Right atrium auricular region (tissue), 2 donors: ENCODE measurements at regions not wholly inside any gene's neighbourhood (a gene's known extent, or its start where the extent isn't known, plus 50 kb on each side); places are given as distances from the start of the nearest gene placed in this dataset.
A peak's percentile ranks its signal among the peaks of the same experiment; 100 is the strongest.

Source experiments
- DNase-seq: peaks from one replicate; pipeline ENCODE4 v3.0.0-alpha.2; 2019; ENCODE audit warnings: low spot score
- H3K27ac ChIP-seq, 2 donors: fragments of 200-600 bp; sonication (generic); 1 replicate in 1 of 2; 2 replicates in 1 of 2; pipeline ENCODE4 v1.5.1; 2016 to 2019
- H3K27me3 ChIP-seq, 2 donors: fragments of 200-600 bp; sonication (generic); one replicate each; pipeline versions ENCODE4 v1.5.1 to v1.6.0; 2017 to 2019
- H3K36me3 ChIP-seq: fragments of 200-600 bp; sonication (generic); one replicate; pipeline ENCODE4 v1.5.1; 2016
- H3K4me1 ChIP-seq, 2 donors: fragments of 200-600 bp; sonication (generic); one replicate each; pipeline versions ENCODE4 v1.5.1 to v1.6.0; 2017 to 2019
- H3K4me3 ChIP-seq, 2 donors: fragments of 200-600 bp; sonication (generic); 1 replicate in 1 of 2; 2 replicates in 1 of 2; pipeline ENCODE4 v1.5.1; 2017 to 2019; ENCODE audit warnings: mild to moderate bottlenecking in 1 of 2, moderate library complexity in 1 of 2
- H3K9me3 ChIP-seq, 2 donors: fragments of 200-600 bp; sonication (generic); one replicate each; pipeline ENCODE4 v1.5.1; 2019
- TF ChIP-seq, protein P1 (sequence below), 2 donors: fragments of 200-600 bp; sonication (generic); IDR thresholded peaks; one replicate each; pipeline ENCODE4 v1.5.1; 2019; ENCODE audit warnings: antibody characterized with exemption in 2 of 2

GRCh38 chr4:31045151-31045550 lies 325.0 kb downstream of the PCDH7 start:
- DNase-seq, result no peak
- H3K4me1 ChIP-seq, result no peaks in the 10 kb centered on the region
- TF ChIP-seq, protein P1, sequence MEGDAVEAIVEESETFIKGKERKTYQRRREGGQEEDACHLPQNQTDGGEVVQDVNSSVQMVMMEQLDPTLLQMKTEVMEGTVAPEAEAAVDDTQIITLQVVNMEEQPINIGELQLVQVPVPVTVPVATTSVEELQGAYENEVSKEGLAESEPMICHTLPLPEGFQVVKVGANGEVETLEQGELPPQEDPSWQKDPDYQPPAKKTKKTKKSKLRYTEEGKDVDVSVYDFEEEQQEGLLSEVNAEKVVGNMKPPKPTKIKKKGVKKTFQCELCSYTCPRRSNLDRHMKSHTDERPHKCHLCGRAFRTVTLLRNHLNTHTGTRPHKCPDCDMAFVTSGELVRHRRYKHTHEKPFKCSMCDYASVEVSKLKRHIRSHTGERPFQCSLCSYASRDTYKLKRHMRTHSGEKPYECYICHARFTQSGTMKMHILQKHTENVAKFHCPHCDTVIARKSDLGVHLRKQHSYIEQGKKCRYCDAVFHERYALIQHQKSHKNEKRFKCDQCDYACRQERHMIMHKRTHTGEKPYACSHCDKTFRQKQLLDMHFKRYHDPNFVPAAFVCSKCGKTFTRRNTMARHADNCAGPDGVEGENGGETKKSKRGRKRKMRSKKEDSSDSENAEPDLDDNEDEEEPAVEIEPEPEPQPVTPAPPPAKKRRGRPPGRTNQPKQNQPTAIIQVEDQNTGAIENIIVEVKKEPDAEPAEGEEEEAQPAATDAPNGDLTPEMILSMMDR (IDR thresholded peaks at IDR 0.05), result no peak
- no peak overlapping the region for H3K27ac ChIP-seq
- no peak overlapping the region for H3K4me3 ChIP-seq
- no peaks in the 10 kb centered on the region for H3K36me3 ChIP-seq
- no peaks in the 10 kb centered on the region for H3K9me3 ChIP-seq
- H3K27me3 ChIP-seq, result no peaks in the 10 kb centered on the region

DNA sequence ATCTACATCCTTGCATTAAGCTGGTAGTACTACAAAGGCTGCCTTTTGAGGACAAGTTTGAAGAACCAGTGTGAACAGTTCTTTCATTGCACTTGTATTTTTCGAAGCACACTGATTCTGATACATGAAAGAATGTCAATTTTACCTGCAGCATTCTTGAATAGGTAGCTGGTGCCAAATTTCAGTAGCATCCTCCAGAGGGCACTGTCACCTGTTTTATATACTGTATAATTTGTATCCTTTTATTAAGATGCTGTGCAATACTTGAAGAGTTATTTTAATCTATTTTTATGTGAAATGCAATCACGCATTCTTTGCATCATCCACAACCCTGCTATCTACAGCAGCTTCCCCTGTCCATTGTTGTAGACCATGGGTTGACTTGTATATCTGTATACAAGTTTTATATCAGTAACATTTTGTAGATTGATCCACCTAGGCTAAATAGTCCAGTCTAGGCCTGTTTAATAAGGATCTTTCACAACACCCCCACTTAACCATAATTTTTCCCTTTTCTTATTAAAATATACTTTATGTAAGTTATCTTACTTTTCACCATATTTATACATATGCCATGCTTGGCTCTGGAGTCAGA lies 325.7 kb downstream of the PCDH7 start:
- Histone ChIP-seq H3K4me3 (no peak overlapping the region), H3K4me1 (no peaks in the 10 kb centered on the region), H3K9me3 (no peaks in the 10 kb centered on the region), H3K27me3 (no peaks in the 10 kb centered on the region), H3K27ac (no peak overlapping the region), H3K36me3 (no peaks in the 10 kb centered on the region)
- TF ChIP-seq, protein P1 (IDR thresholded peaks at IDR 0.05), result peak; percentile 12 to 57
- DNase-seq, result no peak

GRCh38 chr4:31051151-31051550 lies 331.0 kb downstream of the PCDH7 start:
- DNase-seq, result no peak
- H3K4me3 ChIP-seq, result no peak overlapping the region
- TF ChIP-seq, protein P1 (IDR thresholded peaks at IDR 0.05), result no peak
- no peak overlapping the region for H3K27ac ChIP-seq
- H3K4me1 ChIP-seq, result no peaks in the 10 kb centered on the region
- no peaks in the 10 kb centered on the region for H3K36me3 ChIP-seq
- no peaks in the 10 kb centered on the region for H3K9me3 ChIP-seq
- H3K27me3 ChIP-seq, result no peaks in the 10 kb centered on the region

DNA sequence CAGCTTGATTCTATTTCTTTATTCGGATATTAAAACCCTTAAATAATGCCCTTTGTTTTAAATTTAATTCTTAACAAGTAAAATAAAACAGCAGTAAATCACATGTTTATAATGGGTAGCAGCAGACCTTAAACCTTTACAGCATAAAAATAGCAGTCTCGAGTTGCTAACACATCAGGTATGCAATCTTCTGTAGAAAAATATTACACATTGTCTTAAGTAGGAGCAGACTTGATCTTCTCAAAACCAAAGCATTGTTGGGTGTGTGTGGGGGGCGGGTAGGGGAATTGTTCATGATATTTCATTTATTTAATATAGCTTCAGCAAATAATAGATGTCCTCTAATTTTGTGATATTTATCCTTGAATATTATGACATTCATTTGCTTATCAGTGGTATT lies 331.4 kb downstream of the PCDH7 start:
- no peak overlapping the region for H3K4me3 ChIP-seq
- H3K36me3 ChIP-seq, result no peaks in the 10 kb centered on the region
- no peaks in the 10 kb centered on the region for H3K9me3 ChIP-seq
- no peak for DNase-seq
- H3K4me1 ChIP-seq, result no peaks in the 10 kb centered on the region
- H3K27ac ChIP-seq, result no peak overlapping the region
- TF ChIP-seq, protein P1 (IDR thresholded peaks at IDR 0.05), result no peak
- H3K27me3 ChIP-seq, result no peaks in the 10 kb centered on the region

- no peak overlapping the region for H3K4me3 ChIP-seq
- no peaks in the 10 kb centered on the region for H3K4me1 ChIP-seq
- no peak overlapping the region for H3K27ac ChIP-seq
- no peaks in the 10 kb centered on the region for H3K36me3 ChIP-seq
- no peaks in the 10 kb centered on the region for H3K27me3 ChIP-seq
- DNase-seq, result no peak
- TF ChIP-seq, protein P1 (IDR thresholded peaks at IDR 0.05), result no peak
- no peaks in the 10 kb centered on the region for H3K9me3 ChIP-seq
Observed at GRCh38 chr4:31052519-31052918, 332.4 kb downstream of the PCDH7 start.

- H3K27ac ChIP-seq, result no peak overlapping the region
- H3K36me3 ChIP-seq, result no peaks in the 10 kb centered on the region
- no peaks in the 10 kb centered on the region for H3K4me1 ChIP-seq
- TF ChIP-seq, protein P1 (IDR thresholded peaks at IDR 0.05), result no peak
- H3K4me3 ChIP-seq, result no peak overlapping the region
- H3K27me3 ChIP-seq, result no peaks in the 10 kb centered on the region
- no peaks in the 10 kb centered on the region for H3K9me3 ChIP-seq
- no peak for DNase-seq
Observed at GRCh38 chr4:31053451-31053850, 333.3 kb downstream of the PCDH7 start.
